Calu3 (cell line): ENCODE measurements at regions not wholly inside any gene's neighbourhood (a gene's known extent, or its start where the extent isn't known, plus 50 kb on each side); places are given as distances from the start of the nearest gene placed in this dataset.

Experiments used
- BruUV-seq: library from RNA; stranded (reverse); fragments of 400-500 nt; replicated peaks from 2 replicates; lab custom pipeline; 2021; lab: Mats Ljungman, UMichigan
- CTCF ChIA-PET: fragments of 300-600 bp; sonication (Branson Sonifier 250); formaldehyde crosslinking; loops from one replicate; lab custom pipeline; 2022; ENCODE audit warnings: antibody characterized with exemption; lab: Charles Lee
- DNase-seq: peaks from one replicate; pipeline ENCODE4 v3.0.0; 2022
- H3K27ac Mint-ChIP-seq: one replicate; pipeline ENCODE4 v1.8.0; 2022; ENCODE audit warnings: mixed read lengths; ENCODE audit not compliant: unreplicated experiment
- H3K27me3 Mint-ChIP-seq: one replicate; pipeline ENCODE4 v1.8.0; 2022; ENCODE audit warnings: mixed read lengths; ENCODE audit not compliant: unreplicated experiment
- H3K36me3 Mint-ChIP-seq: one replicate; pipeline ENCODE4 v1.8.0; 2022; ENCODE audit warnings: mild to moderate bottlenecking, moderate library complexity, mixed read lengths; ENCODE audit not compliant: insufficient read depth, unreplicated experiment
- H3K4me1 Mint-ChIP-seq: one replicate; pipeline ENCODE4 v1.8.0; 2022; ENCODE audit warnings: mild to moderate bottlenecking, low read depth, mixed read lengths; ENCODE audit not compliant: unreplicated experiment
- H3K4me3 Mint-ChIP-seq: one replicate; pipeline ENCODE4 v1.8.0; 2022; ENCODE audit warnings: mild to moderate bottlenecking, low read depth, moderate library complexity, mixed read lengths; ENCODE audit not compliant: unreplicated experiment
- H3K9me3 Mint-ChIP-seq: one replicate; pipeline ENCODE4 v1.8.0; 2022; ENCODE audit warnings: low read depth, mixed read lengths; ENCODE audit not compliant: unreplicated experiment
- intact Hi-C: fragments of 100-400 bp; cut with micrococcal nuclease; formaldehyde crosslinking; loops from one replicate; pipeline ENCODE4 v1.10.0; 2022; ENCODE audit not compliant: unreplicated experiment
- TF ChIP-seq, protein P1 (sequence below): fragments of 200-600 bp; IDR thresholded peaks from one replicate; pipeline ENCODE4 v1.8.0; 2022; ENCODE audit warnings: antibody characterized with exemption; ENCODE audit not compliant: unreplicated experiment

DNA sequence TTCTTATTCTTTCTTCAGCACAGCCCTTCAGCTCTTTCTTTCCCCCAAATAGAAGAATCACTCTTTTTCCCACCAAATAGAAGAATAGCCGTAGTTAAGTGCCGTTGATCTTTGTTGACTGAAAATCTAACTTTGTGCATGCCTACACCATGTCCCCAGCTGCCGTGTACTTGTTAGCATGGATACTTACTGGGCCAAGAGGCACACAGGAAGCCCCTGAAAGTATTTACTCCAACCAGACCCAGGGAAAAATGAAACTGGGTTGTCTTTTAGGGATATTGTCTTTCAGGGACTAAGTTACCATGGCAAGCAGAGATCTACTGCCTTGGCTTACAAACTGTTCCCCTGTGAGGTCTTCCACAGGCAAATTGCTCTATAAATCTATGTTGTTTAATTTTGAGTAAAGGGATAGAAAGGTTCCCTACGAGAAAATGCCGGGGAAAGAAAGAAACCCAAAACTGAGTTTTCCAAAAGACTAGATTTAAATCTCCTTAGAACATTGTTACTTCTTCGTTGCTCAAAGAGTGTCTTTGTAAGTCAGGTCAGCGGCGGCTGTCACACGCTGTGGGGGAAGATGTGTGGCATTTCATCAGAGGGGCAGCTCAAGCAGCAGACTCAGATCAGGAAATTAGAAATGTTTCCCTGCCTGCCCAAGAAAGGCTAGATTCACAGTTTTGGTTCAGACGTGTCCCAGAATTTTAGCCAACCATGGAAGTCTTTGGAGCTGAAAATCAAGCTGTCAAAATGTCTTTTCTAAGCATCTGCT is 152.7 kb upstream of the PRNP start:
- Mint-ChIP-seq H3K9me3 (no peaks in the 10 kb centered on the region), H3K4me1 (no peaks in the 10 kb centered on the region)
- CTCF ChIA-PET, result no interaction called here

DNA sequence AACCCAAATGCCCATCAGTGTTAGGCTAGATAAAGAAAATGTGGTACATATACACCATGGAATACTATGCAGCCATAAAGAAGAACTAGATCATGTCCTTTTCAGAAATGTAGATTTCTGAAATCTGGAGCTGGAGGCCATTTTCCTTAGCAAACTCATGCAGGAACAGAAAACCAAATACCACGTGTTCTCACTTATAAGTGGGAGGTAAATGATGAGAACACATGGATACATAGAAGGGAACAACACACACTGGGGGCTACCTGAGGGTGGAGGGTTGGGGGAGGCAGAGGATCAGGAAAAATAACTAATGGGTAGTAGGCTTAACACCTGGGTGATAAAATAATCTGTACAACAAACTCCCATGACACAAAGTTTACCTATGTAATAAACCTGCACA is 153.5 kb upstream of the PRNP start:
- CTCF ChIA-PET, result no interaction called here
- no peak overlapping the region for H3K4me3 Mint-ChIP-seq

More for the DNA sequence above, 152.7 kb upstream of the PRNP start:
- no TSS peak for BruUV-seq
- intact Hi-C loops, result no loop called here
- H3K27ac Mint-ChIP-seq, result no peak overlapping the region
- no peak for DNase-seq
- no peak overlapping the region for H3K4me3 Mint-ChIP-seq
- peaks cover 56% of the 10 kb centered on the region for H3K27me3 Mint-ChIP-seq
- peaks cover 3% of the 10 kb centered on the region for H3K36me3 Mint-ChIP-seq
- TF ChIP-seq, protein P1, sequence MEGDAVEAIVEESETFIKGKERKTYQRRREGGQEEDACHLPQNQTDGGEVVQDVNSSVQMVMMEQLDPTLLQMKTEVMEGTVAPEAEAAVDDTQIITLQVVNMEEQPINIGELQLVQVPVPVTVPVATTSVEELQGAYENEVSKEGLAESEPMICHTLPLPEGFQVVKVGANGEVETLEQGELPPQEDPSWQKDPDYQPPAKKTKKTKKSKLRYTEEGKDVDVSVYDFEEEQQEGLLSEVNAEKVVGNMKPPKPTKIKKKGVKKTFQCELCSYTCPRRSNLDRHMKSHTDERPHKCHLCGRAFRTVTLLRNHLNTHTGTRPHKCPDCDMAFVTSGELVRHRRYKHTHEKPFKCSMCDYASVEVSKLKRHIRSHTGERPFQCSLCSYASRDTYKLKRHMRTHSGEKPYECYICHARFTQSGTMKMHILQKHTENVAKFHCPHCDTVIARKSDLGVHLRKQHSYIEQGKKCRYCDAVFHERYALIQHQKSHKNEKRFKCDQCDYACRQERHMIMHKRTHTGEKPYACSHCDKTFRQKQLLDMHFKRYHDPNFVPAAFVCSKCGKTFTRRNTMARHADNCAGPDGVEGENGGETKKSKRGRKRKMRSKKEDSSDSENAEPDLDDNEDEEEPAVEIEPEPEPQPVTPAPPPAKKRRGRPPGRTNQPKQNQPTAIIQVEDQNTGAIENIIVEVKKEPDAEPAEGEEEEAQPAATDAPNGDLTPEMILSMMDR, result no peak

DNA sequence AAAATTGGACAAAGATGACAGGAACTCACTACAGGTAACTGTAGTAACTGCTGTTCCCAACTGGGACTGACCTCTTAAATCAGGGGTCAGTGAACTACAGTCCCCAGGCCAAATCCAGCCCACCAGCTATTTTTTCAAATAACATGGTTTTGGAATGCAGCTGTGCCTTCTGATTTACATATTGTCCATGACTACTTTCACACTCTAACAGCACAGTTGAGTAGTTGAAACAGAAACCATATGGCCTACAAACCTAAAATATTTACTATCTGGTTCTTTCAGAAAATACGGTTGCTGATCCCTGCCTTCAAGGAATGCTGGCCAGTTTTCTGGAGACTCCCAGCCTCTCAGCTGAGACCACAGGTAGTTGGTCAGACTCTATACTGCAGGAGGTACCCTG is 161.5 kb upstream of the PRNP start:
- no peak overlapping the region for H3K27ac Mint-ChIP-seq
- intact Hi-C loops, result no loop called here
- TF ChIP-seq, protein P1, result no peak
- CTCF ChIA-PET, result no interaction called here
- H3K4me3 Mint-ChIP-seq, result no peak overlapping the region
- no peaks in the 10 kb centered on the region for H3K4me1 Mint-ChIP-seq
- no peak for DNase-seq
- no TSS peak for BruUV-seq
- peaks cover 45% of the 10 kb centered on the region for H3K27me3 Mint-ChIP-seq
- H3K36me3 Mint-ChIP-seq, result no peaks in the 10 kb centered on the region
- H3K9me3 Mint-ChIP-seq, result peaks cover 2% of the 10 kb centered on the region

More for the DNA sequence above, 153.5 kb upstream of the PRNP start:
- BruUV-seq, result no TSS peak
- Mint-ChIP-seq H3K4me1 (no peaks in the 10 kb centered on the region), H3K9me3 (peaks cover 2% of the 10 kb centered on the region), H3K27ac (no peak overlapping the region), H3K27me3 (peaks cover 61% of the 10 kb centered on the region), H3K36me3 (peaks cover 3% of the 10 kb centered on the region)
- TF ChIP-seq, protein P1, result no peak
- DNase-seq, result no peak
- intact Hi-C loops, result no loop called here

DNA sequence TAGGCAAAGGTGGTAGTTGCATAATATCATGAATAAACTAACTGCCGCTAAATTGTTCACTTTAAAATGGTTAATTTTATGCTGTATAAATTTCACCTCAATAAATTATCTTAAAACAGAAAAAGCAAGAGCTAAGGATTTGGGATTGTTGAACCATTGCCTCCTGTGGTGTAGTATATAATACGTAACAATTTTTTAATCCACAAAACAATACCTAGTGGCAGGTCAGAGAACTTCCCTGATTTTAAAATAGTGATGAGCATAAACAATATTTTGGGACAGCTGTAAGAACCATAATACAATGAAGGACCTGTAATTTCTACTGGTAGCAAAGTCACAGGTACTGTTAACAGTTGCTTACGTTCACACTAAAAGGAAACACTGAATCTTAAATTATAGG is 161.9 kb upstream of the PRNP start:
- no peak overlapping the region for H3K4me3 Mint-ChIP-seq

More for the DNA sequence above, 161.9 kb upstream of the PRNP start:
- CTCF ChIA-PET, result no interaction called here
- no peak for DNase-seq
- H3K4me1 Mint-ChIP-seq, result no peaks in the 10 kb centered on the region
- BruUV-seq, result no TSS peak
- peaks cover 44% of the 10 kb centered on the region for H3K27me3 Mint-ChIP-seq
- H3K36me3 Mint-ChIP-seq, result no peaks in the 10 kb centered on the region
- H3K9me3 Mint-ChIP-seq, result peaks cover 2% of the 10 kb centered on the region
- intact Hi-C loops, result no loop called here
- no peak overlapping the region for H3K27ac Mint-ChIP-seq
- TF ChIP-seq, protein P1, result no peak
